Kidney epithelial cell (primary cell): ENCODE measurements at regions not wholly inside any gene's neighbourhood (a gene's known extent, or its start where the extent isn't known, plus 50 kb on each side); places are given as distances from the start of the nearest gene placed in this dataset.

Experiments
- DNase-seq: peaks from one replicate; pipeline ENCODE4 v3.0.0-alpha.2; 2010; ENCODE audit warnings: low read depth
- H3K27me3 ChIP-seq: 2 replicates; pipeline ENCODE4 v1.6.0; 2011; ENCODE audit warnings: low read length; ENCODE audit not compliant: control insufficient read depth, insufficient read depth
- H3K36me3 ChIP-seq: 2 replicates; pipeline ENCODE4 v1.5.1; 2011; ENCODE audit warnings: low read length; ENCODE audit not compliant: control insufficient read depth, insufficient read depth
- H3K4me3 ChIP-seq: 2 replicates; pipeline ENCODE4 v1.5.1; 2011; ENCODE audit warnings: low read depth, mild to moderate bottlenecking, control low read depth, low read length
- CTCF ChIP-seq: IDR thresholded peaks from 2 replicates; pipeline ENCODE4 v1.5.1; 2011; ENCODE audit warnings: mild to moderate bottlenecking, moderate library complexity, low read length, control low read depth, inconsistent platforms; ENCODE audit not compliant: insufficient read depth, poor library complexity, severe bottlenecking

GRCh38 chr5:8445139-8445538, 576.2 kb downstream of the MTRR start:
- no peaks in the 10 kb centered on the region for H3K36me3 ChIP-seq
- no peak for DNase-seq

GRCh38 chr5:8446179-8446578, 577.2 kb downstream of the MTRR start:
- H3K36me3 ChIP-seq: no peaks in the 10 kb centered on the region
- DNase-seq: no peak
- H3K27me3 ChIP-seq: no peaks in the 10 kb centered on the region
- no peak overlapping the region for H3K4me3 ChIP-seq
- TF ChIP-seq CTCF: no peak

More at GRCh38 chr5:8445139-8445538, 576.2 kb downstream of the MTRR start:
- Histone ChIP-seq H3K4me3 (no peak overlapping the region), H3K27me3 (no peaks in the 10 kb centered on the region)
- no peak for TF ChIP-seq CTCF

GRCh38 chr5:8456846-8457186, 587.9 kb downstream of the MTRR start:
- DNase-seq: no peak
- Histone ChIP-seq H3K27me3 (no peaks in the 10 kb centered on the region), H3K4me3 (no peak overlapping the region), H3K36me3 (no peaks in the 10 kb centered on the region)
- TF ChIP-seq CTCF: no peak

- no peaks in the 10 kb centered on the region for H3K36me3 ChIP-seq
- H3K4me3 ChIP-seq: peak overlapping the region; percentile 87
Measured at GRCh38 chr5:8457187-8458037, 588.5 kb downstream of the MTRR start.

GRCh38 chr5:8458038-8458383, 589.1 kb downstream of the MTRR start:
- no peak for DNase-seq
- H3K4me3 ChIP-seq: peak overlapping the region; percentile 87
- H3K27me3 ChIP-seq: no peaks in the 10 kb centered on the region
- no peak for TF ChIP-seq CTCF
- no peaks in the 10 kb centered on the region for H3K36me3 ChIP-seq

More at GRCh38 chr5:8457187-8458037, 588.5 kb downstream of the MTRR start:
- TF ChIP-seq CTCF: no peak
- DNase-seq: peak; percentile 93
- no peaks in the 10 kb centered on the region for H3K27me3 ChIP-seq

GRCh38 chr5:8461543-8461942, 592.6 kb downstream of the MTRR start:
- Histone ChIP-seq H3K4me3 (no peak overlapping the region), H3K27me3 (no peaks in the 10 kb centered on the region), H3K36me3 (no peaks in the 10 kb centered on the region)
- no peak for TF ChIP-seq CTCF
- DNase-seq: no peak
